Astrocyte of the spinal cord (primary cell): ENCODE measurements at regions not wholly inside any gene's neighbourhood (a gene's known extent, or its start where the extent isn't known, plus 50 kb on each side); places are given as distances from the start of the nearest gene placed in this dataset.

Experiments used
- DNase-seq: peaks from one replicate; pipeline ENCODE4 v3.0.0; 2011; ENCODE audit warnings: low read depth, low spot score
- H3K4me3 ChIP-seq: 2 replicates; pipeline ENCODE4 v1.5.1; 2011; ENCODE audit warnings: low read depth, mild to moderate bottlenecking, low read length, moderate library complexity
- in situ Hi-C: cut with HindIII; loops from 2 replicates; pipeline ENCODE4 v1.10.0; 2017; ENCODE audit warnings: low sequenced_read_pairs
- TF ChIP-seq, protein P1 (sequence below): IDR thresholded peaks from 2 replicates; pipeline ENCODE4 v1.5.1; 2012; ENCODE audit warnings: low read depth, mild to moderate bottlenecking, low read length, inconsistent platforms

DNA sequence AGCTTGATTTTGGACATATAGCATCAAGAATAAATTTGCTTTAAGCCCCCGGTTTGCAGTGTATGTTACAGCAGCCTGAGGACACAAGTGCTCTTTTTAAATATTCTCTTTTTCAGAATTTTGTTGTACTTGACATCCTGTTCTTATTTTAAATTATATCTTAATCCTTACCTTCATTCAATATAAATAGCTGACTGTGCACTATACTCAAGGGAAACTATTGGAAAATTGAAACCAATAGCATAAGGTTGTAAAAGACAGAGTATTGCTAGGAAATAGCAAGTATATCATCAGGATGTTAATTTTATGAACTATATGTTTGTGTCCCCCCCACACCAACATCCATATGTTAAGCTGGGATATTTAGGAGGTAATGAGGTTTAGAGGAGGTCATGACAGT lies 120.4 kb upstream of the CDH10 start:
- DNase-seq, result no peak
- TF ChIP-seq, protein P1, sequence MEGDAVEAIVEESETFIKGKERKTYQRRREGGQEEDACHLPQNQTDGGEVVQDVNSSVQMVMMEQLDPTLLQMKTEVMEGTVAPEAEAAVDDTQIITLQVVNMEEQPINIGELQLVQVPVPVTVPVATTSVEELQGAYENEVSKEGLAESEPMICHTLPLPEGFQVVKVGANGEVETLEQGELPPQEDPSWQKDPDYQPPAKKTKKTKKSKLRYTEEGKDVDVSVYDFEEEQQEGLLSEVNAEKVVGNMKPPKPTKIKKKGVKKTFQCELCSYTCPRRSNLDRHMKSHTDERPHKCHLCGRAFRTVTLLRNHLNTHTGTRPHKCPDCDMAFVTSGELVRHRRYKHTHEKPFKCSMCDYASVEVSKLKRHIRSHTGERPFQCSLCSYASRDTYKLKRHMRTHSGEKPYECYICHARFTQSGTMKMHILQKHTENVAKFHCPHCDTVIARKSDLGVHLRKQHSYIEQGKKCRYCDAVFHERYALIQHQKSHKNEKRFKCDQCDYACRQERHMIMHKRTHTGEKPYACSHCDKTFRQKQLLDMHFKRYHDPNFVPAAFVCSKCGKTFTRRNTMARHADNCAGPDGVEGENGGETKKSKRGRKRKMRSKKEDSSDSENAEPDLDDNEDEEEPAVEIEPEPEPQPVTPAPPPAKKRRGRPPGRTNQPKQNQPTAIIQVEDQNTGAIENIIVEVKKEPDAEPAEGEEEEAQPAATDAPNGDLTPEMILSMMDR, result no peak
- no peak overlapping the region for H3K4me3 ChIP-seq
- in situ Hi-C loops, result no loop called here

DNA sequence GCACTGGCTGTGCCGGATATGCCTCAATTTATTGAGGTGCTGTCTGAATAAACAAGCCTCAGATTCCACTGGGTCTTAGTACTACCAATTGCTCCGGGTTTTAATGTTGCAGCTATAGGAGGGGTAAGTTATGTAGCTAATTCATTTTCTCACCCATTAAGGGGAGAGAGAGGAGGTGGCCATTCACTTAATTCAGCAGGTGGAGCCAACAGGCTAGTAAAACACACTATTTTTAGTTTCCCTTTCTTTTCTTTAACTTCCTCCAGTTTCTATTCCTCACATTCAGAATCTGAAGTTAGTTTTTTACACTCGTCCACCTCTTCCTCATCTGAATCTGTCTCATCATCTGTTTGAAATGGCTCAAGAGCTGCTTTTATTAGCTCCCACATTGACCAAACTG lies 105.6 kb upstream of the CDH10 start:
- H3K4me3 ChIP-seq, result no peak overlapping the region
- in situ Hi-C loops, result no loop called here
- TF ChIP-seq, protein P1, result no peak
- DNase-seq, result no peak

DNA sequence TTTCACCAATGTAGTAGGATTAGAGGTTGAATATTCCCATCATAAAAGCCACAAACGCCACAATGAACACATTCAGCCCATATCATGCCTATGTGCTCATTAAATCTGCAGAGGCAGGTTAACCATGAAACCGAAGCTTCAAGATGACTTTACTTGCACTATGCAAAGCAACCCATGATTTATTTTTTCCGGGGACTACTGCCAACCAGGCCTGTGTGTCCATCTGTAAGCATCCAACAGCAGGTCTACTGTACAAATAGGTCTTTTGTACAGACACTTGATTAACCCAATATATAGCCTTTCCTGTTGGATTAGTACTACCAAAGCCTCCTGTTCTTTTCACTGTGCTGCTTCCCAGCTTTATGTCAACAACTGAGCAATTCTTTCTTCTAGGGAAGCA lies 104.9 kb upstream of the CDH10 start:
- DNase-seq, result peak; percentile 41
- TF ChIP-seq, protein P1, result no peak
- in situ Hi-C loops, result no loop called here

DNA sequence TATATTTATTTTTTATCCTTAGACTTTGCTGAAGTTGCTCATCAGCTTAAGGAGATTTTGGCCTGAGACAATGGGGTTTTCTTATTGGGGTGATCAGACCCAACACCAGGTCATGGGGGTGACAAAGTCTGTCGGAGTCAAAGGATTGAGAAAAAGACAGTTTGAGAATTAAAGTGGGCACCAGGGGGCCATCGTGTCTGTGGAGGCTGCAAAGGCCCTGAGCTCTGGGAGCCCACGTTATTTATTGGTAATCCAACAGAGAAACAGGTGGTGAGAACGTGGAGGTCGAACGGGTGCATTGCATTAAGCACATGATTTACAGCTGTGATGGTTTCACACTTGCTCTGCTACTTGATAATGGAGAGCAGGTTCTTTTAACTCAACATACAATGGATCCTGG lies 102.5 kb upstream of the CDH10 start:
- TF ChIP-seq, protein P1, result no peak
- in situ Hi-C loops, result no loop called here
- DNase-seq, result no peak
- no peak overlapping the region for H3K4me3 ChIP-seq

More for the DNA sequence above, 104.9 kb upstream of the CDH10 start:
- H3K4me3 ChIP-seq, result no peak overlapping the region

DNA sequence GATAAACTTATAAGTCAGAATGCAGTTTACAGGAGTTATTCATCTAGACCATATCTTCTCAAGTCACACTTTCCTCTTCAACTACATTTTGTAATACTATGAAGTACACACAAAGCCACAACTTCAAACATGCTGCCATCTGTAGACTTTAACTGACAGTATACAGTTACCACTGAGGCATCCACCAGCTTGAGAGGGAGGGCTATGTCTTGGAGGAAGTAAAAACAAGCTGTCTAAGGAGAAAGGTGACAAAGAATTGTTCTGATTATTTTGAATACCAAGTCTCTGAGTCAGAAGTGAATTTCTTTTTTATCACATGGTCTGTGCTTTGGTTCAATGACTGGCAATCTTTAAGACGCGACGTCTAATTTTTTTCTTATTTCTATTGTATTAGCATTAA lies 97.6 kb upstream of the CDH10 start:
- peak; percentile 2 for DNase-seq
- in situ Hi-C loops, result no loop called here
- no peak overlapping the region for H3K4me3 ChIP-seq
- TF ChIP-seq, protein P1, result no peak

DNA sequence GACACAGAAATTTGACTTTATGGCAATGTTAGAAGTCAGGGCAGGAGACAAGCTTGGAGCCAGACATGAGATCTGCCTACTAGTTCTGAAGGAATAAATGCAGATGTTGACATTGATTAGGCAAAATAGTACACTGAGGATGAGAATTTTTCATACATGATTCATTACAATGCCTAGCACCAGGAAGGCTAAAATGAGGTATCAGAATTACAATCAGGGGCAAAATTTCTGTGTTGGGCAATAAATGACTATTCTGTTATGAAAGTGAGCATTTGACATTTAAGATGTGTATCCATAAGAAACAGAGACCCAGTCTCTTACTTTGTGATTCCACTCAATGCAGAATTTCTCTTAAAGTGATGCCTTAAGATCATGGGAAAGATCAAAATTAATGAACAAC lies 92.4 kb upstream of the CDH10 start:
- no peak for DNase-seq
- TF ChIP-seq, protein P1, result no peak
- H3K4me3 ChIP-seq, result no peak overlapping the region
- in situ Hi-C loops, result no loop called here

DNA sequence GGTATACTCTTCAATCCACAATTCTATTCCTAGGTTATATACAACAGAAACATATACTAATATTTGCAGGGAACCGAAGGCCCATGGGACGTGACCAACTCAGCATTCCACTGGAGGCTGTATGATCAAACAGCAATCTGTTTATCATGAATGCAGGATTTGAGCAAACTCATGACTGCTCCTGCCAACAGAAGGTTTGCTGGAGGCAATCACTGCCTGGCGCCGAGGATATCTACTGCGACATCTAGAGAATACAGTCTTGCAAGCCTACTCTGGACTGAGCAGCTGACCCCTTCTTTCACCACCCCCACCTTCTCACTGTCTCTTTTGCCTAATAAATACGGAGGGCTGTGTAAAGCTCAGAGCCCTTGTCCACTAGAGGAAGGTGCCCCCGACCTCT lies 90.5 kb upstream of the CDH10 start:
- H3K4me3 ChIP-seq, result no peak overlapping the region
- TF ChIP-seq, protein P1, result no peak
- DNase-seq, result no peak
- in situ Hi-C loops, result no loop called here
